Stimulated activated CD4-positive, alpha-beta T cell treated with anti-CD3 and anti-CD28 coated beads, Interleukin-15, amount 100 ng/mL, for 24 hours (primary cell): ENCODE measurements at regions not wholly inside any gene's neighbourhood (a gene's known extent, or its start where the extent isn't known, plus 50 kb on each side); places are given as distances from the start of the nearest gene placed in this dataset.
A peak's percentile ranks its signal among the peaks of the same experiment; 100 is the strongest.
"Not testable (repeated sequence)": the region's sequence is repeated elsewhere in the genome, so short reads cannot be mapped to it uniquely, and the experiment has no call there.

Experiments
- DNase-seq: peaks from one replicate; pipeline ENCODE4 v3.0.0-alpha.2; 2020

- DNase-seq, result no peak
Observed at GRCh38 chr4:163976588-163976987, 482.1 kb downstream of the TMA16 start.

GRCh38 chr4:163988391-163988790 lies 493.9 kb downstream of the TMA16 start:
- no peak for DNase-seq

- DNase-seq, result no peak
Observed at GRCh38 chr4:163988865-163989264, 494.4 kb downstream of the TMA16 start.

GRCh38 chr4:163991298-163991865 lies 496.9 kb downstream of the TMA16 start:
- DNase-seq, result no peak

GRCh38 chr4:164009435-164009834 lies 514.9 kb downstream of the TMA16 start:
- DNase-seq, result no peak

GRCh38 chr4:164011791-164012190 lies 517.3 kb downstream of the TMA16 start:
- DNase-seq, result no peak

GRCh38 chr4:164012396-164013027 lies 518.0 kb downstream of the TMA16 start:
- peak; percentile 22 for DNase-seq

- no peak for DNase-seq
Observed at GRCh38 chr4:164021947-164022346, 527.5 kb downstream of the TMA16 start.

GRCh38 chr4:164023214-164023613 lies 528.7 kb downstream of the TMA16 start:
- DNase-seq, result no peak

- DNase-seq, result no peak
Observed at GRCh38 chr4:164027805-164028204, 533.3 kb downstream of the TMA16 start.

- DNase-seq, result no peak
Observed at GRCh38 chr4:164039482-164039881, 545.0 kb downstream of the TMA16 start.

- no peak for DNase-seq
Observed at GRCh38 chr4:164056426-164057142, 562.1 kb downstream of the TMA16 start.

- no peak for DNase-seq
Observed at GRCh38 chr4:164058776-164059445, 564.4 kb downstream of the TMA16 start.

GRCh38 chr4:164060456-164060855 lies 566.0 kb downstream of the TMA16 start:
- DNase-seq, result no peak

GRCh38 chr4:164068392-164068791 lies 573.9 kb downstream of the TMA16 start:
- no peak for DNase-seq

- no peak for DNase-seq
Observed at GRCh38 chr4:164070625-164071024, 576.1 kb downstream of the TMA16 start.

GRCh38 chr4:164081371-164081770 lies 586.9 kb downstream of the TMA16 start:
- no peak for DNase-seq

- no peak for DNase-seq
Observed at GRCh38 chr4:164081801-164082200, 587.3 kb downstream of the TMA16 start.

- DNase-seq, result no peak
Observed at GRCh38 chr4:164087733-164088132, 593.2 kb downstream of the TMA16 start.

GRCh38 chr4:164095313-164096110 lies 601.0 kb downstream of the TMA16 start:
- no peak for DNase-seq

- DNase-seq, result no peak
Observed at GRCh38 chr4:164096766-164097518, 602.5 kb downstream of the TMA16 start.

- DNase-seq, result not testable (repeated sequence)
Observed at GRCh38 chr4:164100741-164101365, 606.4 kb downstream of the TMA16 start.
